Activated CD4-positive, alpha-beta T cell treated with anti-CD3 and anti-CD28 coated beads, Interleukin-2, amount 50 U/mL, for 1 hour (primary cell): ENCODE measurements at regions not wholly inside any gene's neighbourhood (a gene's known extent, or its start where the extent isn't known, plus 50 kb on each side); places are given as distances from the start of the nearest gene placed in this dataset.
"Not testable (repeated sequence)": the region's sequence is repeated elsewhere in the genome, so short reads cannot be mapped to it uniquely, and the experiment has no call there.

Experiments
- DNase-seq: peaks from one replicate; pipeline ENCODE4 v3.0.0-alpha.2; 2020

GRCh38 chr13:111413407-111414187, 93.2 kb downstream of the TEX29 start:
- no peak for DNase-seq

- DNase-seq = no peak
These were observed 93.9 kb downstream of the TEX29 start for GRCh38 chr13:111414341-111414740.

GRCh38 chr13:111415246-111415645, 94.8 kb downstream of the TEX29 start:
- no peak for DNase-seq

GRCh38 chr13:111415765-111416164, 95.3 kb downstream of the TEX29 start:
- DNase-seq = no peak

GRCh38 chr13:111418101-111418500, 97.7 kb downstream of the TEX29 start:
- no peak for DNase-seq

- no peak for DNase-seq
These were observed 99.9 kb downstream of the TEX29 start for GRCh38 chr13:111420113-111420876.

GRCh38 chr13:111421216-111421615, 100.8 kb downstream of the TEX29 start:
- DNase-seq = no peak

- DNase-seq = no peak
These were observed 101.9 kb downstream of the TEX29 start for GRCh38 chr13:111422348-111422747.

GRCh38 chr13:111423168-111423785, 102.8 kb downstream of the TEX29 start:
- no peak for DNase-seq

GRCh38 chr13:111424134-111424533, 103.7 kb downstream of the TEX29 start:
- DNase-seq = no peak

- DNase-seq = no peak
These were observed 104.9 kb downstream of the TEX29 start for GRCh38 chr13:111425326-111425725.

- DNase-seq = peak; percentile 20
These were observed 108.7 kb downstream of the TEX29 start for GRCh38 chr13:111429064-111429558.

GRCh38 chr13:111431206-111431605, 110.8 kb downstream of the TEX29 start:
- DNase-seq = no peak

- no peak for DNase-seq
These were observed 114.2 kb downstream of the TEX29 start for GRCh38 chr13:111434578-111435159.

- DNase-seq = no peak
These were observed 116.0 kb downstream of the TEX29 start for GRCh38 chr13:111436446-111436845.

- DNase-seq = no peak
These were observed 117.0 kb downstream of the TEX29 start for GRCh38 chr13:111437417-111437816.

GRCh38 chr13:111437856-111438547, 117.6 kb downstream of the TEX29 start:
- DNase-seq = no peak

GRCh38 chr13:111440492-111440891, 120.0 kb downstream of the TEX29 start:
- not testable (repeated sequence) for DNase-seq

- DNase-seq = no peak
These were observed 123.5 kb downstream of the TEX29 start for GRCh38 chr13:111443981-111444380.

GRCh38 chr13:111448504-111448903, 128.1 kb downstream of the TEX29 start:
- no peak for DNase-seq

GRCh38 chr13:111449041-111449440, 128.6 kb downstream of the TEX29 start:
- no peak for DNase-seq

- no peak for DNase-seq
These were observed 131.0 kb downstream of the TEX29 start for GRCh38 chr13:111451402-111451801.
